IPS-15b (cell line): ENCODE measurements at regions not wholly inside any gene's neighbourhood (a gene's known extent, or its start where the extent isn't known, plus 50 kb on each side); places are given as distances from the start of the nearest gene placed in this dataset.

Experiments used
- H3K27me3 ChIP-seq: one replicate; pipeline ENCODE4 v1.6.1; 2013; ENCODE audit warnings: low read length; ENCODE audit not compliant: control insufficient read depth, insufficient read depth
- H3K36me3 ChIP-seq: one replicate; pipeline ENCODE4 v1.6.1; 2013; ENCODE audit warnings: low read length; ENCODE audit not compliant: control insufficient read depth, insufficient read depth
- H3K4me1 ChIP-seq: one replicate; pipeline ENCODE4 v1.6.1; 2013; ENCODE audit warnings: mild to moderate bottlenecking, low read length; ENCODE audit not compliant: control insufficient read depth, insufficient read depth
- H3K4me3 ChIP-seq: one replicate; pipeline ENCODE4 v1.5.1; 2013; ENCODE audit warnings: low read depth, low read length
- H3K9ac ChIP-seq: one replicate; pipeline ENCODE4 v1.6.1; 2013; ENCODE audit warnings: low read depth, mild to moderate bottlenecking, low read length
- H3K9me3 ChIP-seq: one replicate; pipeline ENCODE4 v1.6.1; 2013; ENCODE audit warnings: mild to moderate bottlenecking, low read length; ENCODE audit not compliant: control insufficient read depth, insufficient read depth

- H3K9ac ChIP-seq, result no peak overlapping the region
- H3K4me3 ChIP-seq, result no peak overlapping the region
- H3K9me3 ChIP-seq, result no peaks in the 10 kb centered on the region
- no peaks in the 10 kb centered on the region for H3K36me3 ChIP-seq
- no peaks in the 10 kb centered on the region for H3K4me1 ChIP-seq
- H3K27me3 ChIP-seq, result no peaks in the 10 kb centered on the region
These were observed 151.8 kb upstream of the TPK1 start for GRCh38 chr7:144987686-144988085.

GRCh38 chr7:144982133-144982532, 146.3 kb upstream of the TPK1 start:
- Histone ChIP-seq H3K9ac (no peak overlapping the region), H3K4me1 (no peaks in the 10 kb centered on the region), H3K27me3 (no peaks in the 10 kb centered on the region), H3K9me3 (no peaks in the 10 kb centered on the region), H3K36me3 (no peaks in the 10 kb centered on the region), H3K4me3 (no peak overlapping the region)

GRCh38 chr7:144975882-144976281, 140.0 kb upstream of the TPK1 start:
- no peaks in the 10 kb centered on the region for H3K9me3 ChIP-seq
- no peaks in the 10 kb centered on the region for H3K36me3 ChIP-seq
- no peak overlapping the region for H3K9ac ChIP-seq
- no peaks in the 10 kb centered on the region for H3K27me3 ChIP-seq
- no peaks in the 10 kb centered on the region for H3K4me1 ChIP-seq
- H3K4me3 ChIP-seq, result no peak overlapping the region

- Histone ChIP-seq H3K27me3 (no peaks in the 10 kb centered on the region), H3K9ac (no peak overlapping the region), H3K4me3 (no peak overlapping the region), H3K9me3 (no peaks in the 10 kb centered on the region), H3K36me3 (no peaks in the 10 kb centered on the region), H3K4me1 (no peaks in the 10 kb centered on the region)
These were observed 133.9 kb upstream of the TPK1 start for GRCh38 chr7:144969787-144970186.

- H3K4me3 ChIP-seq, result no peak overlapping the region
- no peaks in the 10 kb centered on the region for H3K4me1 ChIP-seq
- no peaks in the 10 kb centered on the region for H3K36me3 ChIP-seq
- H3K9me3 ChIP-seq, result no peaks in the 10 kb centered on the region
- H3K9ac ChIP-seq, result no peak overlapping the region
- no peaks in the 10 kb centered on the region for H3K27me3 ChIP-seq
These were observed 124.9 kb upstream of the TPK1 start for GRCh38 chr7:144960763-144961162.

- Histone ChIP-seq H3K9me3 (no peaks in the 10 kb centered on the region), H3K9ac (no peak overlapping the region), H3K27me3 (no peaks in the 10 kb centered on the region)
These were observed 122.1 kb upstream of the TPK1 start for GRCh38 chr7:144957998-144958397.

GRCh38 chr7:144955422-144955821, 119.6 kb upstream of the TPK1 start:
- Histone ChIP-seq H3K27me3 (no peaks in the 10 kb centered on the region), H3K9ac (no peak overlapping the region), H3K9me3 (no peaks in the 10 kb centered on the region), H3K4me3 (no peak overlapping the region), H3K36me3 (no peaks in the 10 kb centered on the region), H3K4me1 (no peaks in the 10 kb centered on the region)

More at GRCh38 chr7:144957998-144958397, 122.1 kb upstream of the TPK1 start:
- Histone ChIP-seq H3K4me1 (no peaks in the 10 kb centered on the region), H3K4me3 (no peak overlapping the region), H3K36me3 (no peaks in the 10 kb centered on the region)

- Histone ChIP-seq H3K9ac (no peak overlapping the region), H3K4me1 (no peaks in the 10 kb centered on the region), H3K4me3 (no peak overlapping the region), H3K27me3 (no peaks in the 10 kb centered on the region), H3K9me3 (no peaks in the 10 kb centered on the region), H3K36me3 (no peaks in the 10 kb centered on the region)
These were observed 105.3 kb upstream of the TPK1 start for GRCh38 chr7:144941127-144941526.

- H3K36me3 ChIP-seq, result no peaks in the 10 kb centered on the region
- H3K4me3 ChIP-seq, result no peak overlapping the region
- H3K9me3 ChIP-seq, result no peaks in the 10 kb centered on the region
- H3K9ac ChIP-seq, result no peak overlapping the region
- no peaks in the 10 kb centered on the region for H3K27me3 ChIP-seq
- H3K4me1 ChIP-seq, result no peaks in the 10 kb centered on the region
These were observed 101.3 kb upstream of the TPK1 start for GRCh38 chr7:144937199-144937598.

- no peak overlapping the region for H3K9ac ChIP-seq
- H3K27me3 ChIP-seq, result no peaks in the 10 kb centered on the region
- H3K36me3 ChIP-seq, result no peaks in the 10 kb centered on the region
- no peak overlapping the region for H3K4me3 ChIP-seq
- H3K4me1 ChIP-seq, result no peaks in the 10 kb centered on the region
- H3K9me3 ChIP-seq, result no peaks in the 10 kb centered on the region
These were observed 100.5 kb upstream of the TPK1 start for GRCh38 chr7:144936314-144936713.

- H3K9ac ChIP-seq, result no peak overlapping the region
- H3K4me1 ChIP-seq, result peaks cover 5% of the 10 kb centered on the region
- no peaks in the 10 kb centered on the region for H3K9me3 ChIP-seq
- no peaks in the 10 kb centered on the region for H3K36me3 ChIP-seq
- no peak overlapping the region for H3K4me3 ChIP-seq
- H3K27me3 ChIP-seq, result no peaks in the 10 kb centered on the region
These were observed 74.6 kb upstream of the TPK1 start for GRCh38 chr7:144910411-144910810.

- H3K4me1 ChIP-seq, result peaks cover 3% of the 10 kb centered on the region
- H3K9me3 ChIP-seq, result no peaks in the 10 kb centered on the region
- H3K27me3 ChIP-seq, result no peaks in the 10 kb centered on the region
- no peaks in the 10 kb centered on the region for H3K36me3 ChIP-seq
- no peak overlapping the region for H3K9ac ChIP-seq
- no peak overlapping the region for H3K4me3 ChIP-seq
These were observed 73.2 kb upstream of the TPK1 start for GRCh38 chr7:144908943-144909556.
